Smooth muscle cell (in vitro differentiated cells): ENCODE measurements at regions not wholly inside any gene's neighbourhood (a gene's known extent, or its start where the extent isn't known, plus 50 kb on each side); places are given as distances from the start of the nearest gene placed in this dataset.

Experiments used
- DNase-seq: peaks from one replicate; lab custom pipeline; 2025; ENCODE audit not compliant: unreplicated experiment; lab: John Stamatoyannopoulos, UW
- H2AFZ ChIP-seq: fragments of 200-600 bp; sonication (generic); 2 replicates; pipeline ENCODE4 v1.6.0; 2016; ENCODE audit warnings: antibody characterized with exemption, low read depth, mild to moderate bottlenecking
- H3F3A ChIP-seq: fragments of 200-600 bp; sonication (generic); 2 replicates; pipeline ENCODE4 v1.6.0; 2017; ENCODE audit warnings: antibody characterized with exemption, low read depth
- H3K27ac ChIP-seq: fragments of 200-600 bp; sonication (generic); 2 replicates; pipeline ENCODE4 v1.5.1; 2016; ENCODE audit warnings: low read depth, mild to moderate bottlenecking
- H3K27me3 ChIP-seq: fragments of 200-600 bp; sonication (generic); 2 replicates; pipeline ENCODE4 v1.6.1; 2016; ENCODE audit warnings: low read depth, mild to moderate bottlenecking
- H3K36me3 ChIP-seq: fragments of 200-600 bp; sonication (generic); 2 replicates; pipeline ENCODE4 v1.5.1; 2016; ENCODE audit warnings: low read depth
- H3K4me1 ChIP-seq: fragments of 200-600 bp; sonication (generic); 2 replicates; pipeline ENCODE4 v1.5.1; 2016; ENCODE audit warnings: low read depth
- H3K4me2 ChIP-seq: fragments of 200-600 bp; sonication (generic); 2 replicates; pipeline ENCODE4 v1.6.0; 2016; ENCODE audit warnings: mild to moderate bottlenecking
- H3K4me3 ChIP-seq: fragments of 200-600 bp; sonication (generic); 2 replicates; pipeline ENCODE4 v1.5.1; 2016; ENCODE audit warnings: mild to moderate bottlenecking
- H3K79me2 ChIP-seq: fragments of 200-600 bp; sonication (generic); 2 replicates; pipeline ENCODE4 v1.6.0; 2016; ENCODE audit warnings: low read depth, mild to moderate bottlenecking
- H3K9ac ChIP-seq: fragments of 200-600 bp; sonication (generic); 2 replicates; pipeline ENCODE4 v1.6.0; 2016; ENCODE audit warnings: low read depth
- H3K9me3 ChIP-seq: fragments of 200-600 bp; sonication (generic); replicated peaks from 2 replicates; pipeline ENCODE4 v1.5.1; 2016; ENCODE audit warnings: low read depth
- H4K20me1 ChIP-seq: fragments of 200-600 bp; sonication (generic); 2 replicates; pipeline ENCODE4 v1.6.0; 2016; ENCODE audit warnings: low read depth
- WGBS: methylation state at CpG from one replicate; pipeline ENCODE4 v1.1.7; 2016; ENCODE audit warnings: low lambda C conversion rate; 5-methylcytosine and 5-hydroxymethylcytosine counted together
- TF ChIP-seq, protein P1 (sequence below): fragments of 200-600 bp; sonication (generic); IDR thresholded peaks from 2 replicates; pipeline ENCODE4 v1.5.1; 2017; ENCODE audit warnings: borderline replicate concordance, mild to moderate bottlenecking, antibody characterized with exemption; ENCODE audit not compliant: insufficient read depth, poor library complexity, severe bottlenecking

DNA sequence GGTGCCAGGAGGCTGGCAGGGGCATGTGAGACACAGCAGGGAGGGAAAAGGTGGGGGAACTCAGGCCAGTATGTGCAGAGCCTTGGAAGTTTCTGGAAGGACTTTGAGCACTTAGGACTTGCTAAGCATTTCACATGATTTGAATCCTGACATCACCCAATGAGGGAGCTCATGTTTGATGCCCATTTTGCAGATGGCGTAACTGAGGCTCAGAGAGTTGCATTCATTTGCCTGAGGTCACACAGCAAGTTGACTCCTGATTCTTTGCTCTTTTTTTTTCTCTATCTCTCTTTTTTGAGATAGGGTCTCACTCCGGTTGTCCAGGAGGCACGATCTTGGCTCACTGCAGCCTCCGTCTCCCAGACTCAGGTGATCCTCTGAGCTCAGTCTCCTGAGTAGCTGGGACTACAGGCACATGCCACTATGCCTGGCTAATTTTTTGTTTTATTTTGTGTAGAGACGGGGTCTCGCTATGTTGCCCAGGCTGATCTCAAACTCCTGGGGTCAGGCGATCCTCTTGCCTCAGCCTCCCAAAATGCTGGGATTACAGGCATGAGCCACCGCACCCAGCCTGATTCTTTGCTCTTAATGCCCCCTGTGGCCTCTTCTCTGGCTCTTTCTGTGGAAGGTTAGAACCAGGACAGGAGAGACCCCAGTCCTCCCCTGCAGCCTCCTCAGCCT lies 246.1 kb downstream of the RBM19 start:
- Histone ChIP-seq H3K27me3 (peaks cover 18% of the 10 kb centered on the region), H3K27ac (no peak overlapping the region), H2AFZ (no peak overlapping the region), H3K9me3 (no peaks in the 10 kb centered on the region), H3K36me3 (no peaks in the 10 kb centered on the region), H3F3A (no peaks in the 10 kb centered on the region), H3K9ac (no peak overlapping the region), H4K20me1 (no peaks in the 10 kb centered on the region), H3K4me1 (no peaks in the 10 kb centered on the region), H3K4me3 (no peak overlapping the region), H3K4me2 (no peak overlapping the region), H3K79me2 (no peaks in the 10 kb centered on the region)
- TF ChIP-seq, protein P1, sequence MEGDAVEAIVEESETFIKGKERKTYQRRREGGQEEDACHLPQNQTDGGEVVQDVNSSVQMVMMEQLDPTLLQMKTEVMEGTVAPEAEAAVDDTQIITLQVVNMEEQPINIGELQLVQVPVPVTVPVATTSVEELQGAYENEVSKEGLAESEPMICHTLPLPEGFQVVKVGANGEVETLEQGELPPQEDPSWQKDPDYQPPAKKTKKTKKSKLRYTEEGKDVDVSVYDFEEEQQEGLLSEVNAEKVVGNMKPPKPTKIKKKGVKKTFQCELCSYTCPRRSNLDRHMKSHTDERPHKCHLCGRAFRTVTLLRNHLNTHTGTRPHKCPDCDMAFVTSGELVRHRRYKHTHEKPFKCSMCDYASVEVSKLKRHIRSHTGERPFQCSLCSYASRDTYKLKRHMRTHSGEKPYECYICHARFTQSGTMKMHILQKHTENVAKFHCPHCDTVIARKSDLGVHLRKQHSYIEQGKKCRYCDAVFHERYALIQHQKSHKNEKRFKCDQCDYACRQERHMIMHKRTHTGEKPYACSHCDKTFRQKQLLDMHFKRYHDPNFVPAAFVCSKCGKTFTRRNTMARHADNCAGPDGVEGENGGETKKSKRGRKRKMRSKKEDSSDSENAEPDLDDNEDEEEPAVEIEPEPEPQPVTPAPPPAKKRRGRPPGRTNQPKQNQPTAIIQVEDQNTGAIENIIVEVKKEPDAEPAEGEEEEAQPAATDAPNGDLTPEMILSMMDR, result no peak
- DNase-seq, result no peak
- 91% methylated on average over 8 of the region's 8 CpGs for WGBS

DNA sequence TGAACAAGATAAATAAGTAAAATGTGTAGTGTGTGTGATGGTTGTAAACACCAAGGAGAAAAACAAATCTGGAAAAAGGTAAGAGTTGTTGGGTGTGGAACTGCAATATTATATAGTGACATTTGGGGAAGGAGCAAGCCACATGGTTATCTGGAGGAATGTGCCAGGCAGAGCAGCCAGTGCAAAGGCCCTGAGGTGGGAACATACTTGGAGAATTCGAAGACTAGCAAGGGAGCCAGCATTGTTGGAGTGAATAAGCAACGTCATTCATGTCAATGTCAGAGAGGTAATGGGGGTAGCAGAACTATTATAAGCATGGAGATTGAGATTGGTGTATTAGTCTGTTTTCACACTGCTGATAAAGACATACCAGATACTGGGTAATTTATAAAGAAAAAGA lies 241.5 kb upstream of the LHX5 start:
- Histone ChIP-seq H3K4me2 (no peak overlapping the region), H3K27me3 (peaks cover 24% of the 10 kb centered on the region), H4K20me1 (no peaks in the 10 kb centered on the region), H3K4me1 (no peaks in the 10 kb centered on the region), H3K9me3 (no peaks in the 10 kb centered on the region), H3K27ac (no peak overlapping the region), H3F3A (no peaks in the 10 kb centered on the region), H3K9ac (no peak overlapping the region), H3K79me2 (no peaks in the 10 kb centered on the region), H2AFZ (no peak overlapping the region), H3K36me3 (no peaks in the 10 kb centered on the region), H3K4me3 (no peak overlapping the region)
- 94% methylated on average over 2 of the region's 2 CpGs for WGBS
- TF ChIP-seq, protein P1, result no peak
- no peak for DNase-seq

DNA sequence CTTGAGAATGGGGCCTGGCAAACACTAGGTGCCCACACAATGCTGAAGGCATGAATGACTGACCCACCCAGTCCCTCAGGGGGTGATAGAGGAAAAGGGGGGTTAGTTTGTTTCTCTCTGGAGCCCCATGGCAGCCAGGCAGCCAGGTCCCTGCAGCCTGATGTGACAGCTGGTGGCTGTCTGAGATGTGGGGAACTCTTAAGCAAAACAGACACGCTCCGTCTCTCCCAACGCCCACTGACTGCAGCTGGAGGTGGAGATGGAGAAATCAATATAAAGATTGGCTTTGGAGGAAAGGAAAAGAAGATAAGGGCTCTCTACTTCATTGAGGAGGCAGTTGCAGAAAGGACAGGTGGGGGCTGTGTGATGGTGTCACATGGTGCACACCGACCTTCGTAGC lies 240.8 kb upstream of the LHX5 start:
- Histone ChIP-seq H3K27me3 (peaks cover 24% of the 10 kb centered on the region), H3K36me3 (no peaks in the 10 kb centered on the region), H3K4me1 (no peaks in the 10 kb centered on the region), H2AFZ (no peak overlapping the region), H3K79me2 (no peaks in the 10 kb centered on the region), H3K4me2 (no peak overlapping the region), H4K20me1 (no peaks in the 10 kb centered on the region), H3K27ac (no peak overlapping the region), H3K9me3 (no peaks in the 10 kb centered on the region), H3F3A (no peaks in the 10 kb centered on the region), H3K4me3 (no peak overlapping the region), H3K9ac (no peak overlapping the region)
- no peak for DNase-seq
- 95% methylated on average over 5 of the region's 5 CpGs for WGBS
- TF ChIP-seq, protein P1, result no peak

DNA sequence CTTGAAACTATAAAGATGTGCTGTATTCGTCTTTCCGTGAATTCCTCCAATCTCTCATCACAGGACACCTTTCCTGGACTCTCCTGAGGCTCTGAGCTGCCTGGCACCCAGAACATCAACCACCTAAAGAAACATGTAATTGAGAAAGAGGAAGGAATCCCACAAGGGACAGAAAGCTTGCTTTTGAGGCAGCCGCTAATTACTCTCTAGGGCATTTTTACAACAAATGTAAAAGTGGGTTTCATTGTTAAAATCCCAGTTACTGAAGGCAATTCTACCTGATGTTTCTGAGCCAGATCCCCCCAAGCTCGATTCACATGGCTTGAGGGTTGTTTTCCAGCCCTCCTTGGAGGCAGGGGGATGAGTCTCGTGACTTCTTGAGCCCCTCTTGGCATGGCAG lies 238.5 kb upstream of the LHX5 start:
- no peaks in the 10 kb centered on the region for H3F3A ChIP-seq
- DNase-seq, result no peak
- H4K20me1 ChIP-seq, result no peaks in the 10 kb centered on the region
- no peaks in the 10 kb centered on the region for H3K79me2 ChIP-seq
- TF ChIP-seq, protein P1, result no peak
- peaks cover 38% of the 10 kb centered on the region for H3K27me3 ChIP-seq
- H3K4me3 ChIP-seq, result no peak overlapping the region
- WGBS, result 93% methylated on average over 5 of the region's 5 CpGs
- no peaks in the 10 kb centered on the region for H3K9me3 ChIP-seq
- no peak overlapping the region for H2AFZ ChIP-seq
- no peaks in the 10 kb centered on the region for H3K36me3 ChIP-seq
- H3K4me2 ChIP-seq, result no peak overlapping the region
- H3K9ac ChIP-seq, result no peak overlapping the region
- no peak overlapping the region for H3K27ac ChIP-seq
- H3K4me1 ChIP-seq, result no peaks in the 10 kb centered on the region
